Calu3 (cell line): ENCODE measurements at regions not wholly inside any gene's neighbourhood (a gene's known extent, or its start where the extent isn't known, plus 50 kb on each side); places are given as distances from the start of the nearest gene placed in this dataset.

ENCODE experiments used
- BruUV-seq: library from RNA; stranded (reverse); fragments of 400-500 nt; replicated peaks from 2 replicates; lab custom pipeline; 2021; lab: Mats Ljungman, UMichigan
- CTCF ChIA-PET: fragments of 300-600 bp; sonication (Branson Sonifier 250); formaldehyde crosslinking; loops from one replicate; lab custom pipeline; 2022; ENCODE audit warnings: antibody characterized with exemption; lab: Charles Lee
- DNase-seq: peaks from one replicate; pipeline ENCODE4 v3.0.0; 2022
- H3K27ac Mint-ChIP-seq: one replicate; pipeline ENCODE4 v1.8.0; 2022; ENCODE audit warnings: mixed read lengths; ENCODE audit not compliant: unreplicated experiment
- H3K27me3 Mint-ChIP-seq: one replicate; pipeline ENCODE4 v1.8.0; 2022; ENCODE audit warnings: mixed read lengths; ENCODE audit not compliant: unreplicated experiment
- H3K36me3 Mint-ChIP-seq: one replicate; pipeline ENCODE4 v1.8.0; 2022; ENCODE audit warnings: mild to moderate bottlenecking, moderate library complexity, mixed read lengths; ENCODE audit not compliant: insufficient read depth, unreplicated experiment
- H3K4me1 Mint-ChIP-seq: one replicate; pipeline ENCODE4 v1.8.0; 2022; ENCODE audit warnings: mild to moderate bottlenecking, low read depth, mixed read lengths; ENCODE audit not compliant: unreplicated experiment
- H3K4me3 Mint-ChIP-seq: one replicate; pipeline ENCODE4 v1.8.0; 2022; ENCODE audit warnings: mild to moderate bottlenecking, low read depth, moderate library complexity, mixed read lengths; ENCODE audit not compliant: unreplicated experiment
- H3K9me3 Mint-ChIP-seq: one replicate; pipeline ENCODE4 v1.8.0; 2022; ENCODE audit warnings: low read depth, mixed read lengths; ENCODE audit not compliant: unreplicated experiment
- intact Hi-C: fragments of 100-400 bp; cut with micrococcal nuclease; formaldehyde crosslinking; loops from one replicate; pipeline ENCODE4 v1.10.0; 2022; ENCODE audit not compliant: unreplicated experiment
- TF ChIP-seq, protein P1 (sequence below): fragments of 200-600 bp; IDR thresholded peaks from one replicate; pipeline ENCODE4 v1.8.0; 2022; ENCODE audit warnings: antibody characterized with exemption; ENCODE audit not compliant: unreplicated experiment

DNA sequence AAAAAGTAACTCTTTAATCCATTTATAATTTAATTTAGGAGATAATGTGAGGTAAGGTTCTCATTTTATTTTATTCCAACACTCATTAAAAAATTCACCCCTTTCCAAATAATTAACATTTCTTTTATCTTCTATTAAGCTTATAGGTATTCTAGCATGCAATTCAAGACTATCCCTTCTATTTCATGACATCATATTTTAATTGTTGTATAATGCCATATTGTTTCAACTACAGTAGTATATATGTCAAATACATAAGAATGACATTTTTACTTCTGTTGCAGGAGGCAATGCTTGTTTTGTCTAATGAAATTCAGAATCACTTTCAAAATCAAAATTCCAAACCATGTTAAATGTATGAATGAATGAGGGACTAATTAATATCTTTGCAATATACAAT lies 76.2 kb downstream of the MAFB start:
- Mint-ChIP-seq H3K4me1 (no peaks in the 10 kb centered on the region), H3K36me3 (no peaks in the 10 kb centered on the region), H3K9me3 (no peaks in the 10 kb centered on the region), H3K27me3 (peaks cover 22% of the 10 kb centered on the region), H3K27ac (no peak overlapping the region), H3K4me3 (no peak overlapping the region)
- intact Hi-C loops, result loop anchor here (5.0 kb wide), 1 partner anchor 51 kb away; no protein-coding TSS in a partner anchor
- no TSS peak for BruUV-seq
- TF ChIP-seq, protein P1, sequence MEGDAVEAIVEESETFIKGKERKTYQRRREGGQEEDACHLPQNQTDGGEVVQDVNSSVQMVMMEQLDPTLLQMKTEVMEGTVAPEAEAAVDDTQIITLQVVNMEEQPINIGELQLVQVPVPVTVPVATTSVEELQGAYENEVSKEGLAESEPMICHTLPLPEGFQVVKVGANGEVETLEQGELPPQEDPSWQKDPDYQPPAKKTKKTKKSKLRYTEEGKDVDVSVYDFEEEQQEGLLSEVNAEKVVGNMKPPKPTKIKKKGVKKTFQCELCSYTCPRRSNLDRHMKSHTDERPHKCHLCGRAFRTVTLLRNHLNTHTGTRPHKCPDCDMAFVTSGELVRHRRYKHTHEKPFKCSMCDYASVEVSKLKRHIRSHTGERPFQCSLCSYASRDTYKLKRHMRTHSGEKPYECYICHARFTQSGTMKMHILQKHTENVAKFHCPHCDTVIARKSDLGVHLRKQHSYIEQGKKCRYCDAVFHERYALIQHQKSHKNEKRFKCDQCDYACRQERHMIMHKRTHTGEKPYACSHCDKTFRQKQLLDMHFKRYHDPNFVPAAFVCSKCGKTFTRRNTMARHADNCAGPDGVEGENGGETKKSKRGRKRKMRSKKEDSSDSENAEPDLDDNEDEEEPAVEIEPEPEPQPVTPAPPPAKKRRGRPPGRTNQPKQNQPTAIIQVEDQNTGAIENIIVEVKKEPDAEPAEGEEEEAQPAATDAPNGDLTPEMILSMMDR, result no peak
- CTCF ChIA-PET, result interaction anchor here (0.6 kb wide), 1 partner anchor 11 kb away, joined by 4 read pairs; no protein-coding TSS in a partner anchor
- DNase-seq, result no peak

DNA sequence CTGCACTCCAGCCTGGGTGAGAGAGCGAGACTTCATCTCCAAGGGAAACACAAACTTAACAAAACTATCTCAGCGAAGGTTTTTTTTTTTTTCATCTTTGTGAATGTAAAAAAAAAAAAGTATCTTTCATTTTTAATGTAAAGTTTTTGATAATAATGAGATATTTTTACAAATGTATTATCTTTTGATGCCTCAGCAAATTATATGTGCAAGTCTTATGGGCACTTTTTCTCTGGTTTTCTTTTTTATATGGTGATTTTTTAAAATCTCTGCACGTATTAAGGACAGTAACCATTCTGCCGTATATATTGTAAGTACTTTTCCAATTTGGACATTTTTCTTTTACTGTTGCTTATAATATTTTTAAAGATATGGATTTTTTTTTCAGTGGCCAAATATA lies 76.8 kb downstream of the MAFB start:
- Mint-ChIP-seq H3K27ac (no peak overlapping the region), H3K4me3 (no peak overlapping the region)
- intact Hi-C loops, result loop anchor here (5.0 kb wide), 1 partner anchor 50 kb away; no protein-coding TSS in a partner anchor

DNA sequence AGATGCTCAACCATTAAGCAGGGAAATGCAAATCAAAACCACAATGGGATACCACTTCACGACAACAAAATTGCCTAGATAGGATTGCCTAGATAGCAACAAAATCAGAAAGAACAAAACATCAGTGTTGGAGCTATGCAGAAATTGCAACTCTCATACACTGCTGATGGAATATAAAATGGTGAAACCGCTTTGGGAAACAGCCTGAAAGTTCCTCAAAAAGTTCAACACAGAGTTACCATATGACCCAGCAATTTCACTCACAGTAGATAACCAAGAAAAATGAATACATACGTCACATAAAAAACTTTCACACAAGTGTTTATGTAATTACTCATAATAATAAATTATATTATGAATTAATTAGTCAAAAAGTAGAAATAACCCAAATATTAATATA lies 78.3 kb downstream of the MAFB start:
- DNase-seq, result no peak
- TF ChIP-seq, protein P1, result no peak
- H3K9me3 Mint-ChIP-seq, result no peaks in the 10 kb centered on the region
- no peaks in the 10 kb centered on the region for H3K4me1 Mint-ChIP-seq
- CTCF ChIA-PET, result no interaction called here
- no peaks in the 10 kb centered on the region for H3K36me3 Mint-ChIP-seq
- BruUV-seq, result no TSS peak
- no peak overlapping the region for H3K4me3 Mint-ChIP-seq
- peaks cover 16% of the 10 kb centered on the region for H3K27me3 Mint-ChIP-seq
- intact Hi-C loops, result loop anchor here (5.0 kb wide), 1 partner anchor 48 kb away; no protein-coding TSS in a partner anchor
- no peak overlapping the region for H3K27ac Mint-ChIP-seq

More for the DNA sequence above, 76.8 kb downstream of the MAFB start:
- Mint-ChIP-seq H3K27me3 (peaks cover 17% of the 10 kb centered on the region), H3K36me3 (no peaks in the 10 kb centered on the region), H3K9me3 (no peaks in the 10 kb centered on the region), H3K4me1 (no peaks in the 10 kb centered on the region)
- TF ChIP-seq, protein P1, result no peak
- CTCF ChIA-PET, result interaction anchor here (0.6 kb wide), 1 partner anchor 11 kb away, joined by 4 read pairs; no protein-coding TSS in a partner anchor
- no peak for DNase-seq
- BruUV-seq, result no TSS peak

DNA sequence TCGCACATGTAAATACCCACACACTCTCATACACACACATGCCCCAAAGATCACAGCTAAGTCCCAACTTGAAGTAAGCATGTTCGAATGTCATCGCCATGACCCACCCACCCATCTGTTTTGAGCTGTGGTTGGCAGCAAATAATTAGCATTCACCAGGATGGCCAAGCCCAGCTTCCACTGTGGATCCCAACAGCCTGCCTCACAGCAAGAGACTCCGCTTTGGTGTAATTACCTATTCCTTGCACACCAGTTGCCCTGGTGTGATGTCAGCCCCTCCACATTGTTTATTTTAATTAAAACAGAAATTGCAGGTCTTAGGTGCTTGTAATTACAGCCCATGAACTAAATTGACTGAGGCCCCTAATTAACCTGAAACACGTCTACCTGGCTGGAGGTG lies 81.1 kb downstream of the MAFB start:
- CTCF ChIA-PET, result no interaction called here
- intact Hi-C loops, result no loop called here
- peaks cover 36% of the 10 kb centered on the region for H3K27me3 Mint-ChIP-seq
- TF ChIP-seq, protein P1, result no peak
- no TSS peak for BruUV-seq
- no peak overlapping the region for H3K27ac Mint-ChIP-seq
- H3K36me3 Mint-ChIP-seq, result no peaks in the 10 kb centered on the region
- H3K4me1 Mint-ChIP-seq, result no peaks in the 10 kb centered on the region
- no peaks in the 10 kb centered on the region for H3K9me3 Mint-ChIP-seq
- no peak overlapping the region for H3K4me3 Mint-ChIP-seq
- no peak for DNase-seq
